HEK293 (cell line): ENCODE measurements at regions not wholly inside any gene's neighbourhood (a gene's known extent, or its start where the extent isn't known, plus 50 kb on each side); places are given as distances from the start of the nearest gene placed in this dataset.

ENCODE experiments used
- CTCF ChIP-seq: fragments of 450-650 bp; formaldehyde crosslinking; IDR thresholded peaks from 2 replicates; pipeline ENCODE4 v1.5.1; 2016; ENCODE audit warnings: missing biosample characterization, missing genetic modification characterization
- KLF9 ChIP-seq: fragments of 450-650 bp; formaldehyde crosslinking; IDR thresholded peaks from 2 replicates; pipeline ENCODE4 v1.5.1; 2016; ENCODE audit warnings: missing biosample characterization, missing genetic modification characterization, low read depth
- RBAK ChIP-seq: fragments of 450-650 bp; formaldehyde crosslinking; IDR thresholded peaks from 2 replicates; pipeline ENCODE4 v1.5.1; 2016; ENCODE audit warnings: missing biosample characterization, missing genetic modification characterization
- REST ChIP-seq: fragments of 450-650 bp; formaldehyde crosslinking; IDR thresholded peaks from 2 replicates; pipeline ENCODE4 v1.5.1; 2016; ENCODE audit warnings: missing biosample characterization, missing genetic modification characterization
- TRIM28 ChIP-seq: IDR thresholded peaks from 2 replicates; pipeline ENCODE4 v1.6.1; 2011; ENCODE audit warnings: low read length, control low read depth, borderline replicate concordance
- ZBTB1 ChIP-seq: fragments of 450-650 bp; formaldehyde crosslinking; IDR thresholded peaks from 2 replicates; pipeline ENCODE4 v1.5.1; 2016; ENCODE audit warnings: missing biosample characterization, missing genetic modification characterization
- ZFP3 ChIP-seq: fragments of 450-650 bp; formaldehyde crosslinking; IDR thresholded peaks from 2 replicates; pipeline ENCODE4 v1.5.1; 2016; ENCODE audit warnings: low read depth, missing biosample characterization, missing genetic modification characterization
- ZFP41 ChIP-seq: fragments of 450-650 bp; formaldehyde crosslinking; IDR thresholded peaks from 2 replicates; pipeline ENCODE4 v1.5.1; 2016; ENCODE audit warnings: missing biosample characterization, missing genetic modification characterization, borderline replicate concordance
- ZNF292 ChIP-seq: fragments of 450-650 bp; formaldehyde crosslinking; IDR thresholded peaks from 2 replicates; pipeline ENCODE4 v1.5.1; 2016; ENCODE audit warnings: low read depth, missing biosample characterization, missing genetic modification characterization, borderline replicate concordance
- ZNF549 ChIP-seq: fragments of 450-650 bp; IDR thresholded peaks from 2 replicates; pipeline ENCODE4 v1.5.1; 2018; ENCODE audit warnings: missing biosample characterization, missing genetic modification characterization, mild to moderate bottlenecking, inconsistent platforms, moderate library complexity
- ZNF580 ChIP-seq: fragments of 450-650 bp; formaldehyde crosslinking; IDR thresholded peaks from 2 replicates; pipeline ENCODE4 v1.5.1; 2016; ENCODE audit warnings: missing biosample characterization, missing genetic modification characterization
- ZNF677 ChIP-seq: fragments of 450-650 bp; IDR thresholded peaks from 2 replicates; pipeline ENCODE4 v1.5.0; 2018; ENCODE audit warnings: missing biosample characterization, mild to moderate bottlenecking, missing genetic modification characterization, moderate library complexity
- ZNF785 ChIP-seq: fragments of 450-650 bp; formaldehyde crosslinking; IDR thresholded peaks from 2 replicates; pipeline ENCODE4 v1.5.1; 2016; ENCODE audit warnings: missing biosample characterization, missing genetic modification characterization

GRCh38 chr7:25985196-25985595, 166.8 kb upstream of the NFE2L3 start:
- no peak for TF ChIP-seq REST (tag by site-specific recombination)
- no peak for TF ChIP-seq CTCF
- TF ChIP-seq ZBTB1 (tag by site-specific recombination) = no peak
- TF ChIP-seq ZNF785 (tag by site-specific recombination) = no peak
- TF ChIP-seq RBAK = no peak
- no peak for TF ChIP-seq ZNF549
- TF ChIP-seq ZFP3 (tag by site-specific recombination) = no peak
- TF ChIP-seq ZNF292 (tag by site-specific recombination) = no peak
- TF ChIP-seq ZFP41 (tag by site-specific recombination) = no peak
- TF ChIP-seq ZNF677 (tag by site-specific recombination) = no peak
- no peak for TF ChIP-seq KLF9 (tag by site-specific recombination)
- no peak for TF ChIP-seq ZNF580 (tag by site-specific recombination)
- no peak for TF ChIP-seq TRIM28
